Activated CD4-positive, alpha-beta T cell treated with anti-CD3 and anti-CD28 coated beads for 36 hours (primary cell): ENCODE measurements at regions not wholly inside any gene's neighbourhood (a gene's known extent, or its start where the extent isn't known, plus 50 kb on each side); places are given as distances from the start of the nearest gene placed in this dataset.

Experiments used
- ATAC-seq: fragments of 200-7000 bp; cut with Tn5 transposase; one replicate; pipeline ENCODE4 v1.10.0; 2021; ENCODE audit warnings: mild to moderate bottlenecking, moderate library complexity
- CTCF ChIA-PET: fragments of 350-600 bp; sonication (Branson Sonifier 250); formaldehyde crosslinking; loops from one replicate; lab custom pipeline; 2021; ENCODE audit warnings: antibody characterized with exemption; lab: Charles Lee
- POLR2A ChIA-PET: fragments of 350-600 bp; sonication (Branson Sonifier 250); formaldehyde crosslinking; loops from one replicate; lab custom pipeline; 2021; ENCODE audit warnings: antibody characterized with exemption, inconsistent platforms; lab: Charles Lee
- DNase-seq: peaks from one replicate; pipeline ENCODE4 v3.0.0-alpha.2; 2020
- H3K27ac Mint-ChIP-seq: one replicate; pipeline ENCODE4 v1.8.0; 2021; ENCODE audit warnings: mixed read lengths
- H3K27me3 Mint-ChIP-seq: one replicate; pipeline ENCODE4 v1.8.0; 2021; ENCODE audit warnings: mixed read lengths
- H3K36me3 Mint-ChIP-seq: one replicate; pipeline ENCODE4 v1.8.0; 2021; ENCODE audit warnings: low read depth, mixed read lengths
- H3K4me1 Mint-ChIP-seq: one replicate; pipeline ENCODE4 v1.8.0; 2021; ENCODE audit warnings: mixed read lengths
- H3K4me3 Mint-ChIP-seq: one replicate; pipeline ENCODE4 v1.8.0; 2021; ENCODE audit warnings: mild to moderate bottlenecking, moderate library complexity, mixed read lengths
- H3K9me3 Mint-ChIP-seq: one replicate; pipeline ENCODE4 v1.8.0; 2021; ENCODE audit warnings: low read depth, mixed read lengths
- intact Hi-C, 2 experiments: fragments of 100-400 bp; cut with DNase I in 1 of 2; cut with micrococcal nuclease in 1 of 2; formaldehyde crosslinking; loops; one replicate each; pipeline versions ENCODE4 v1.14.2 to v1.15.1; 2022 to 2024; cut with DNase I, micrococcal nuclease

DNA sequence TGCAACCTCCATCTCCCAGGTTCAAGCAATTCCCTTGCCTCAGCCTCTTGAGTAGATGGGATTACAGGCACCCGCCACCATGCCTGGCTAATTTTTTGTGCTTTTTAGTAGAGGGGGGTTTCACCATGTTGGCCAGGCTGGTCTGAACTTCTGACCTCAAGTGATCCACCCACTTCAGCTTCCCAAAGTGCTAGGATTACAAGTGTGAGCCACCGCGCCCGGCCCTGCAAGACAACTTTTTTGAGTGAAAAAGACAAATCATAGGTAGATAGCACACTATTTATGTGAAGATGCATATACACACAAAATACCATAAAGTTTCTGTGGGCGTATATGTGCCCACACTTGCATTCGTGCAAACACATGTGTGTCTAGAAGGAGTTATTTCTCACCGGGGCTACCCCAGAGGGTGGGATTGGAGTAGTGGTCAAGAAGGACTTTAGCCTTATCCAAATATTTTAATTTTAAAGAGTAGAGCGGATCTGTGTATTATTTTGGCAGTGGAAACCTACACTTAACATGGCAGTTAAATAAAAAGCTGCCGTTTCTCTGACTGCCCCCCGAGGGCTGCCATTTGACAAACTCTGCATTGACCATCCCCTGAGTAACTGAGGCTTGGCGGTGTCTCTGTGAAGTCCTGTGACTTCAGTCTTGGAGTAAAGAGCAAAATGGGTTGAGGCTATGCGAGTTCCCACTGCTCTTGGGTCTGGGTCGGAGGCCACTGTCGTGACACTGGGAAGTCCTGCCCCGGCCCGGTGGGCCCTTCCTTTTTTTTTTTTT is 93.4 kb upstream of the PTCH1 start:
- Mint-ChIP-seq H3K9me3 (no peaks in the 10 kb centered on the region), H3K27me3 (no peaks in the 10 kb centered on the region)
- POLR2A ChIA-PET: no interaction called here

GRCh38 chr9:95609426-95609825 is 92.7 kb upstream of the PTCH1 start:
- Mint-ChIP-seq H3K27ac (no peak overlapping the region), H3K9me3 (no peaks in the 10 kb centered on the region), H3K4me1 (no peaks in the 10 kb centered on the region), H3K36me3 (no peaks in the 10 kb centered on the region), H3K4me3 (no peak overlapping the region), H3K27me3 (no peaks in the 10 kb centered on the region)
- ChIA-PET POLR2A (no interaction called here), CTCF (interaction anchor here (0.6 to 1.4 kb wide), 4 partner anchors 34 to 605 kb away, joined by 3 read pairs; no protein-coding TSS in a partner anchor)
- ATAC-seq: no peak
- intact Hi-C loops: loop anchor here in 1 of 2 experiments (1.0 to 10.0 kb wide), 2 partner anchors 12 to 455 kb away; no protein-coding TSS in a partner anchor
- no peak for DNase-seq

More for the DNA sequence above, 93.4 kb upstream of the PTCH1 start:
- H3K4me3 Mint-ChIP-seq: no peak overlapping the region
- no peak for DNase-seq
- CTCF ChIA-PET: no interaction called here
- H3K27ac Mint-ChIP-seq: no peak overlapping the region
- no peaks in the 10 kb centered on the region for H3K36me3 Mint-ChIP-seq
- intact Hi-C loops: no loop called here
- ATAC-seq: no peak
- no peaks in the 10 kb centered on the region for H3K4me1 Mint-ChIP-seq

- no peaks in the 10 kb centered on the region for H3K36me3 Mint-ChIP-seq
- CTCF ChIA-PET: interaction anchor here (0.8 to 1.4 kb wide), 5 partner anchors 13 to 719 kb away, joined by 3 to 5 read pairs (median 3); no protein-coding TSS in a partner anchor
Measured at GRCh38 chr9:95608341-95608740, 91.6 kb upstream of the PTCH1 start.

DNA sequence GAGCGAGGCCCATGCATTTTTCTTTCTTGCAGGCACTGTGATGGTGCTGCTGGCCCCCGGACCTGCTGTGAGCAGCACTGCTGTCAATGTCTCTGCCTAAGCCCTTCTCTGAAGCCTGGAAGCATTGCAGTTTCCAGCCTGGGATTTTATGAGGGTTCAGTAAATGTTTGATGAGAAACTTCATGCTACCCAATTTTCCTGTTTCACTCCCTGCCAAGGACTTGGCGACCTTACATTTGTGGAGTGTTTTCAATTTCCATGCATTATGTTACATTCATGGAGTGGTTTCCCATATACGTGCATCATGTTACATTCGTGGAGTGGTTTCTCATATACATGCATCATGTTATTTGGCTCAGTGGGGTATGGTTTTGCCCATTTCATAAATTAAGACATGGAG is 90.7 kb upstream of the PTCH1 start:
- H3K36me3 Mint-ChIP-seq: no peaks in the 10 kb centered on the region
- DNase-seq (no peak), ATAC-seq (no peak)
- H3K4me1 Mint-ChIP-seq: no peaks in the 10 kb centered on the region
- ChIA-PET CTCF (interaction anchor here (1.2 kb wide), 1 partner anchor 375 kb away, joined by 4 read pairs; no protein-coding TSS in a partner anchor), POLR2A (interaction anchor here (1.2 kb wide), 1 partner anchor 94 kb away, joined by 3 read pairs; no protein-coding TSS in a partner anchor)
- intact Hi-C loops: loop anchor here in 1 of 2 experiments (10.0 kb wide), 1 partner anchor 457 kb away; no protein-coding TSS in a partner anchor
- no peaks in the 10 kb centered on the region for H3K9me3 Mint-ChIP-seq
- no peak overlapping the region for H3K4me3 Mint-ChIP-seq
- no peak overlapping the region for H3K27ac Mint-ChIP-seq
- no peaks in the 10 kb centered on the region for H3K27me3 Mint-ChIP-seq

More at GRCh38 chr9:95608341-95608740, 91.6 kb upstream of the PTCH1 start:
- H3K4me1 Mint-ChIP-seq: no peaks in the 10 kb centered on the region
- DNase-seq (no peak), ATAC-seq (no peak)
- no peaks in the 10 kb centered on the region for H3K9me3 Mint-ChIP-seq
- H3K27me3 Mint-ChIP-seq: no peaks in the 10 kb centered on the region
- POLR2A ChIA-PET: no interaction called here
- no peak overlapping the region for H3K4me3 Mint-ChIP-seq
- H3K27ac Mint-ChIP-seq: no peak overlapping the region
- intact Hi-C loops: loop anchor here in 1 of 2 experiments (10.0 kb wide), 1 partner anchor 456 kb away; no protein-coding TSS in a partner anchor

DNA sequence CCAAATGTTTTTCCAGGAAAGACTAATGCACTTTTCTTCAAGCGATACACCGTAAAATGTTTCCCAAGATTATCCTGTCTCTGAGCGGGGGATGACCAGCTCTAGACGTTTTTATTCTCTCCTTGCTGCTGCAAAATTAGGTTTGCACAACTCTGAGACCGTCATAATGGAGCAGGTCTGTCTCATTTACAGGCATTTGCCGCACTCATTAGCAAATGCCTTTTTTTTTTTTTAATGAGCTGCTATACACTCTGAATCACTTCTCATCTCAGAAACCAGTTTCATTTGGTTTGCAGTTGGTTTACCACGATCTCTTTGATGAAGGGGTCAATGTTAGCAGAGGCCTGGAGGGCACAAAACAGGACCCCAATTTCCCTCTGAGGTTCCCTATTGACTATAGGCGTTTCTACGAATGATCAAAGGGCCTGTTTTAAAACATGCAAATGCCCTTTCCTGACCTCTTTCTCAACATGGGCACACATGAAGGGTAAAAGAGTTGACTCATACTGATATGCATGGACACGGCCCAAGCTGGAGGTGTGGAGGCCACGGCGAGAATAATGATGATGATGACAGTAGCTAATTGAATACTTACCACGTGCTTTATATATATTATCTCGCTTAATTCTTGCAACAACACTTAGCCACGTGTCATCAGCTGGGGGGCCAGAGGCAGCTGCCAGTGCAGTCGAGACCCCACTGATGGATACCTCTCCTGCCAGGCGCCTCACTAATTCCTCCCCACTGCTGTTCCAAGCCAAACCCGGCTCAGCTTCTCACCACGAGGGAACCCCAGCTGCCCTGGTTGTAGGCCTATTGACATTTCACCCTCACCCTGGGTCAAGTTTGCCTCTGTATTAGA is 89.9 kb upstream of the PTCH1 start:
- intact Hi-C loops: loop anchor here in 1 of 2 experiments (10.0 kb wide), 1 partner anchor 458 kb away; no protein-coding TSS in a partner anchor
- no peaks in the 10 kb centered on the region for H3K36me3 Mint-ChIP-seq

DNA sequence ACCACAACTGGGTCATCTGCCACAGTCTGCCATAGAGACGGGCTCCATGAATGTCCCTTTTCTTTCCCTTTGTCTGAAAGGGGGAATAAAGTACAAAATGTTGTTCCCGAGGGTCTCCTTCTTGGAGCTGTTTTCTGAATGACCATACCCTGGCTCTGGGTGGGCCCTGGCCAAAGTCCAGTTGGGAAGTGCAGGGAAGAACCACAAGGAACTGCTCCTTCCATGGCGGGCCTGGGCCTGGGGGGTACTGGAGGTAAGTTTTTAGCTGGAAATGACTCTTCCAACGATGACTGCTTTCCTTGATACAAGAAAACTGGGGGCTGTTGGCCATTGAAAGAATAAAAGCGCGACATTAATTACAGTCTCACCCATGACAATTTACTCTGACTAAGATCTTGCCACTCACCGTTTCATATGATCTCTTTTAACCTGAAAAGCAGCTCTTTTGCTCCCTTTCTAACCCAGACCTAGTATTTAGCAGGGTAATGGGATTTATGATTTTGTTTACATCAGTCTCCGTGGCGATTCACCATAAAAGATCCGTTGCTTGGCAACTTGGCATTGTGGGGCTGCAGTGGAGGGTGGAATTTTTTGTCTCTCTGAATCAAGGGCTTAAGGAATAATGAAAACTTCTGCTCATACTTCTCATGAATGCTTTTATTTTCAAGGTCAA is 89.2 kb upstream of the PTCH1 start:
- intact Hi-C loops: loop anchor here in 1 of 2 experiments (10.0 kb wide), 1 partner anchor 459 kb away; no protein-coding TSS in a partner anchor
- Mint-ChIP-seq H3K4me3 (no peak overlapping the region), H3K27me3 (no peaks in the 10 kb centered on the region), H3K27ac (no peak overlapping the region), H3K36me3 (no peaks in the 10 kb centered on the region), H3K9me3 (no peaks in the 10 kb centered on the region), H3K4me1 (no peaks in the 10 kb centered on the region)
- ChIA-PET CTCF (interaction anchor here (0.6 kb wide), 1 partner anchor 597 kb away, joined by 4 read pairs; no protein-coding TSS in a partner anchor), POLR2A (no interaction called here)
- no peak for DNase-seq
- no peak for ATAC-seq

More for the DNA sequence above, 89.9 kb upstream of the PTCH1 start:
- H3K27me3 Mint-ChIP-seq: no peaks in the 10 kb centered on the region
- no peak overlapping the region for H3K4me3 Mint-ChIP-seq
- ChIA-PET POLR2A (interaction anchor here (1.2 kb wide), 1 partner anchor 93 kb away, joined by 3 read pairs; no protein-coding TSS in a partner anchor), CTCF (interaction anchor here (1.2 kb wide), 1 partner anchor 376 kb away, joined by 4 read pairs; no protein-coding TSS in a partner anchor)
- H3K9me3 Mint-ChIP-seq: no peaks in the 10 kb centered on the region
- no peaks in the 10 kb centered on the region for H3K4me1 Mint-ChIP-seq
- H3K27ac Mint-ChIP-seq: no peak overlapping the region
- DNase-seq (no peak), ATAC-seq (no peak)

DNA sequence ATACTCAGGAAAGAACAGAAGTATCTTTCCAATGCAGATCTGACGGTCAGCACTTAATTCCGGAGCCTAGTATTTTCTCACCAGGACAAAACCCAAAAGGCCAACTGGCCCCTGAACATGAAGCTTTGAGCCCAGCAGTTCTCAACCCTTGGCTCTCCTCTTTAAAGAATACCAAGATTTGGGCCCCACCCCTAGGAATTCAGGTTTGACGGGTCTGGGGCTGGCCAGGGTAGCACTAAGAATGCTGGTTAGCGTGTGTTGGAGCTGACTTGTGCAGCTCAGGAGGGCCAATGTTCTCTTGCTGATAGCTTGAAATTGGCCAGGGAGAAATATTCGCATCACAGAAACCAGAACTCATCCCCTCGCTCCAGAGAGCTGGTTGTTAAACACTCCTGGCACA is 88.3 kb upstream of the PTCH1 start:
- Mint-ChIP-seq H3K4me1 (no peaks in the 10 kb centered on the region), H3K36me3 (no peaks in the 10 kb centered on the region), H3K27me3 (no peaks in the 10 kb centered on the region), H3K4me3 (no peak overlapping the region), H3K9me3 (no peaks in the 10 kb centered on the region), H3K27ac (no peak overlapping the region)
- intact Hi-C loops: loop anchor here in 1 of 2 experiments (10.0 kb wide), 1 partner anchor 460 kb away; no protein-coding TSS in a partner anchor
- POLR2A ChIA-PET: no interaction called here
- ATAC-seq (no peak), DNase-seq (no peak)
- CTCF ChIA-PET: interaction anchor here (0.6 kb wide), 1 partner anchor 598 kb away, joined by 4 read pairs; no protein-coding TSS in a partner anchor

GRCh38 chr9:95598236-95598635 is 81.5 kb upstream of the PTCH1 start:
- POLR2A ChIA-PET: no interaction called here
- CTCF ChIA-PET: no interaction called here

DNA sequence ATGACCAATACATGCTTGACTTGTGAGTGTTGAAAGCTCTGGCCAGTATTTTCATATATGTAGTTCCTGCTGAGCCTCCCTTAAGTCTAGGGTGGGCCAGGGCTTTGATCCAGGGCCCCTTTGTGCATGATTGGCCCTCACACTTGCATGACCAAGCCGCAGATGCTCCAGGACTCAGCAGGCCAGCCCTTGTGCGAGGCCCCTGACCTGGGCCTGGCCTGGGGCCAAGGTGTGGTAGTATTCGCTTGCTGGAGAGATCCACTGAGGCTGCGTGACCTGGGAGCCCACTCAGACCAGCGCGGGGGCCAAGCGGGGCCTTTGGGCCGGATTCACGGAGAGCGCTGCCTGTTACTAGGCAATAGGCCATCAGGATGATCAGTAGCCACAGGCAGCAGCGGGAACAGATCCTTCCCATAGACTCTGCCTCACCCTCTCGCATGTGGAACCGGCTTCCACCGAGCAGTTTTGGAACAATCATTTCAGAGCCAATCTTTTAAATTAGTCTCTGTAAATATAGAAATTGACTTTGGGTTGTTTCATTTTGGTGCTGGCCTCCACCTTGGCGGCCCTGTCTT is 79.0 kb upstream of the PTCH1 start:
- Mint-ChIP-seq H3K36me3 (no peaks in the 10 kb centered on the region), H3K4me3 (no peak overlapping the region), H3K27me3 (no peaks in the 10 kb centered on the region), H3K27ac (no peak overlapping the region), H3K4me1 (no peaks in the 10 kb centered on the region), H3K9me3 (no peaks in the 10 kb centered on the region)
- CTCF ChIA-PET: interaction anchor here (1.1 kb wide), 1 partner anchor 13 kb away, joined by 5 read pairs; no protein-coding TSS in a partner anchor
- POLR2A ChIA-PET: no interaction called here
- intact Hi-C loops: no loop called here
- ATAC-seq: no peak
- no peak for DNase-seq

More at GRCh38 chr9:95598236-95598635, 81.5 kb upstream of the PTCH1 start:
- DNase-seq (no peak), ATAC-seq (no peak)
- Mint-ChIP-seq H3K27me3 (no peaks in the 10 kb centered on the region), H3K36me3 (no peaks in the 10 kb centered on the region), H3K27ac (no peak overlapping the region), H3K9me3 (no peaks in the 10 kb centered on the region), H3K4me1 (no peaks in the 10 kb centered on the region), H3K4me3 (no peak overlapping the region)
- intact Hi-C loops: no loop called here

DNA sequence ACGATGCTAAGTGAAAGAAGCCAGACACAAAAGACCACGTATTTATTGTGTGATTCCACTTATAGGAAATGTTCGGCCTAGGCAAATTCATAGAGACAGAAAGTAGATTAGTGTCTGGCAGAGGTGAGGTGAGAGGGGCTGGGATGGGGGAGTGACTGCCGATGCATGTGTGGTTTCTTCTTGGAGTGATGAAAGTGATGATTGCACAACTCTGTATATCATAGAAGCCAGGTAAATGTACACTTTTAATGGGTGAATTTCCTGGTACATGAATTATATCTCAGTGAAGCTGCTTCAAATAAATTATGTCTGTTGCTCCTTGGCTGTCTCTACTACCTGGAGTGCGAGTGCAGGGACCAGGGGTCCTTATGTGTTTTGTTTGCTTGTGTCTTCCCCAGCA is 76.2 kb upstream of the PTCH1 start:
- CTCF ChIA-PET: no interaction called here
- Mint-ChIP-seq H3K9me3 (no peaks in the 10 kb centered on the region), H3K27ac (no peak overlapping the region), H3K27me3 (peaks cover 4% of the 10 kb centered on the region), H3K4me1 (no peaks in the 10 kb centered on the region), H3K4me3 (no peak overlapping the region), H3K36me3 (no peaks in the 10 kb centered on the region)
- ATAC-seq (no peak), DNase-seq (no peak)
- intact Hi-C loops: no loop called here
- POLR2A ChIA-PET: no interaction called here
